Ishikawa (cell line): ENCODE measurements at regions not wholly inside any gene's neighbourhood (a gene's known extent, or its start where the extent isn't known, plus 50 kb on each side); places are given as distances from the start of the nearest gene placed in this dataset.

ENCODE experiments used
- EP300 ChIP-seq: IDR thresholded peaks from 2 replicates; pipeline ENCODE4 v1.6.1; 2012; ENCODE audit warnings: borderline replicate concordance
- FOXM1 ChIP-seq: IDR thresholded peaks from 2 replicates; pipeline ENCODE4 v1.6.1; 2012; ENCODE audit warnings: low read depth, borderline replicate concordance
- TAF1 ChIP-seq: IDR thresholded peaks from 2 replicates; pipeline ENCODE4 v1.6.1; 2012; ENCODE audit warnings: low read depth, mild to moderate bottlenecking
- YY1 ChIP-seq: IDR thresholded peaks from 2 replicates; pipeline ENCODE4 v1.6.1; 2012; ENCODE audit warnings: low read depth
- TF ChIP-seq, protein P1 (sequence below): IDR thresholded peaks from 2 replicates; pipeline ENCODE4 v1.6.1; 2012
- TF ChIP-seq, protein P2 (sequence below): IDR thresholded peaks from 2 replicates; pipeline ENCODE4 v1.6.1; 2012
- TF ChIP-seq, protein P3 (sequence below): IDR thresholded peaks from 2 replicates; pipeline ENCODE4 v1.6.1; 2012; ENCODE audit warnings: low read depth, mild to moderate bottlenecking

DNA sequence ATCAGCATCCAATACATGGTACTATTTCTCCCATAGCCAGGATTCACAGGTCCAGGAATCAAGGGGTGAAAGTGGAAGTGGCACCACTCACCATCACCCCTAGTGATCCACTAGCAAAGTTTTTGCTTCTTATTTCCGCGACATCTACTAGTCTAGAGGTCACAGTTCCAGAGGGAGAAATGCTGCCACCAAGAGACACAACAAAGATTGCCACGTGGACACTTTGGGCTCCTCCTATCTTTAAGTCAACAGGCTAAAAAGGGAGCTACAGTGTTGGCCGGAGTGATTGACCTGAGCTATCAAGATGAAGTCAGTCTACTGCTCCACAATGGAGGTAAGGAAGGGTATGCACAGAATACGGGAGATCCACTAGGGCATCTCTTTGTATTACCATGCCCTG lies 178.2 kb downstream of the AKR1D1 start:
- no peak for TF ChIP-seq EP300
- no peak for TF ChIP-seq YY1
- TF ChIP-seq TAF1, result no peak
- TF ChIP-seq, protein P1, sequence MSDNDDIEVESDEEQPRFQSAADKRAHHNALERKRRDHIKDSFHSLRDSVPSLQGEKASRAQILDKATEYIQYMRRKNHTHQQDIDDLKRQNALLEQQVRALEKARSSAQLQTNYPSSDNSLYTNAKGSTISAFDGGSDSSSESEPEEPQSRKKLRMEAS, result no peak
- TF ChIP-seq, protein P2, sequence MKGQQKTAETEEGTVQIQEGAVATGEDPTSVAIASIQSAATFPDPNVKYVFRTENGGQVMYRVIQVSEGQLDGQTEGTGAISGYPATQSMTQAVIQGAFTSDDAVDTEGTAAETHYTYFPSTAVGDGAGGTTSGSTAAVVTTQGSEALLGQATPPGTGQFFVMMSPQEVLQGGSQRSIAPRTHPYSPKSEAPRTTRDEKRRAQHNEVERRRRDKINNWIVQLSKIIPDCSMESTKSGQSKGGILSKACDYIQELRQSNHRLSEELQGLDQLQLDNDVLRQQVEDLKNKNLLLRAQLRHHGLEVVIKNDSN, result no peak
- no peak for TF ChIP-seq FOXM1
- TF ChIP-seq, protein P3, sequence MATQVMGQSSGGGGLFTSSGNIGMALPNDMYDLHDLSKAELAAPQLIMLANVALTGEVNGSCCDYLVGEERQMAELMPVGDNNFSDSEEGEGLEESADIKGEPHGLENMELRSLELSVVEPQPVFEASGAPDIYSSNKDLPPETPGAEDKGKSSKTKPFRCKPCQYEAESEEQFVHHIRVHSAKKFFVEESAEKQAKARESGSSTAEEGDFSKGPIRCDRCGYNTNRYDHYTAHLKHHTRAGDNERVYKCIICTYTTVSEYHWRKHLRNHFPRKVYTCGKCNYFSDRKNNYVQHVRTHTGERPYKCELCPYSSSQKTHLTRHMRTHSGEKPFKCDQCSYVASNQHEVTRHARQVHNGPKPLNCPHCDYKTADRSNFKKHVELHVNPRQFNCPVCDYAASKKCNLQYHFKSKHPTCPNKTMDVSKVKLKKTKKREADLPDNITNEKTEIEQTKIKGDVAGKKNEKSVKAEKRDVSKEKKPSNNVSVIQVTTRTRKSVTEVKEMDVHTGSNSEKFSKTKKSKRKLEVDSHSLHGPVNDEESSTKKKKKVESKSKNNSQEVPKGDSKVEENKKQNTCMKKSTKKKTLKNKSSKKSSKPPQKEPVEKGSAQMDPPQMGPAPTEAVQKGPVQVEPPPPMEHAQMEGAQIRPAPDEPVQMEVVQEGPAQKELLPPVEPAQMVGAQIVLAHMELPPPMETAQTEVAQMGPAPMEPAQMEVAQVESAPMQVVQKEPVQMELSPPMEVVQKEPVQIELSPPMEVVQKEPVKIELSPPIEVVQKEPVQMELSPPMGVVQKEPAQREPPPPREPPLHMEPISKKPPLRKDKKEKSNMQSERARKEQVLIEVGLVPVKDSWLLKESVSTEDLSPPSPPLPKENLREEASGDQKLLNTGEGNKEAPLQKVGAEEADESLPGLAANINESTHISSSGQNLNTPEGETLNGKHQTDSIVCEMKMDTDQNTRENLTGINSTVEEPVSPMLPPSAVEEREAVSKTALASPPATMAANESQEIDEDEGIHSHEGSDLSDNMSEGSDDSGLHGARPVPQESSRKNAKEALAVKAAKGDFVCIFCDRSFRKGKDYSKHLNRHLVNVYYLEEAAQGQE, result no peak
